Astrocyte of the hippocampus (primary cell): ENCODE measurements at regions not wholly inside any gene's neighbourhood (a gene's known extent, or its start where the extent isn't known, plus 50 kb on each side); places are given as distances from the start of the nearest gene placed in this dataset.

ENCODE experiments used
- DNase-seq: peaks from one replicate; pipeline ENCODE4 v3.0.0; 2011; ENCODE audit warnings: low read depth, low spot score

DNA sequence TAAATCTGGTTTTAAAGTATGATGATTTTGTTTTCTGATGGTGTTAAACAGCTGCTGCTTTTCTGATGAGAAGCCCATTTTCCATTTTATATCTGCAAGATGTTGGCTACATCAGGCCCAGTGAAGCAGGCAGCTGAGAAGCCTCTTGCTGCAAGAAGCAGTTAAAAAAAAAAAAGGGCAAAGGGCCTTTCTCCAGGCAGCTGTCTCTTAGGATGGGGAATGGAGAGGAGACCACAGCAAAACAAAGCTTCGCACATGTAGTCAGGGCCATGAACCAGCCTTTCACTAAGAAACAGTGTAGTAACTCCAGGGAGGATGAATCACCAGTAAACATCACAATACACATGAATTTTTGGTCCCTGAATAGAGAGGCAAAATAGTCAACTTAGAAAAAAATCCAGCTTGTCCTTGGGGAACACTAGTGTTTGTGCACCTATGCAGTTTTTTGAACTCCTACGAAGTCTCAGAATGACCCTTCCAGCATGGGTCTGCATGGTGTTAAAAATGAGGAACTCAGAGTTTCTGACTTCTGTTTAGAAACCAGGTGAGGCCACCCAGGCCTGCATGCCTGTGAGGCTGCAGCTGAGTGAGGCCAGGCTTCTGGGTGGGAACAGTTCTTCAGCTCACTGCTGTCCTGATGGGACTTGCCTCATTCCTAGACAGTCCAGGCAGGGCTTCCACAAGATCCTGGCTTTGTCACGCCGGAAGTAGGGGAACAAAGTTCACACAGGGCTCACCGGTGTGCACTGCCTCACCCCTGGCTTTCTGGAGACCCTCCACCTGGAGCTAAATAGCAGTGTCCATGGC lies 518.7 kb downstream of the MCTP2 start:
- peak; percentile 3 for DNase-seq

DNA sequence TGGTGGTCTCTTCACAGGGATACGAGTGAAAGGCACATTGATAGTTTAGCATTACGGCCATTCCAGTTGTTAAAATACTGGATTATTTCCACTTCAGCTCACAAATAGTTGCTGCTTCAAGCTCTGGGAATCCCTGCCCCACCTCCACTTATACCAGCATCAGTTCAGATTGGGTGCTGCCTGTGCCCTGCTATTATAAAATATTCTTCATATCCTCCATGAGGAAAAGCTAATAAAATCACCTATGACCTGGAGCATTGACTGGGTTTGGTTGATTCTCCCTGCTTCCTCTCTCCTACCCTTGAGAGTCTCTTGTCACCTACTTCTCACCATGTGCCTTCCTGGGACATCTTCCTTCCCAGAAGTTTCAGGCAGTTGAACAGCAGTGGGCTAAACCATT lies 529.0 kb downstream of the MCTP2 start:
- no peak for DNase-seq

DNA sequence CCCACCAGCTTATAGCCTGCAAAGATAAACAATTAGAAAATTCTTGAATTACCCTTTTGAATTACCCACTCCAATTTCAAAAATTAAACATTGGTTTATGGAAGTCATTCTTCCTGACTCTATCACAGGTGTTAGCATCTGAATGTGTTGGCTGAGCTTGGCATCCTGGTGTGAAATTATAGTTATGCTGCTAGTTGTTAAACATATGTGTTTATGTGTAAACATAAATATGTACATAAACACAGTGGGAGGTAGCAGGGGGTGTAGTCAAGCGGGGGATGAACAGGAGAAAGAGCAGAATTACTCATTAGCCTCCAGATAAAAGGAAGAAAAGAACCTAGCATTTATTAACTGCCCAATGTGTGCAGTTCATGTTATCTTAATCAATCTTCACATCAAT lies 530.2 kb downstream of the MCTP2 start:
- no peak for DNase-seq

DNA sequence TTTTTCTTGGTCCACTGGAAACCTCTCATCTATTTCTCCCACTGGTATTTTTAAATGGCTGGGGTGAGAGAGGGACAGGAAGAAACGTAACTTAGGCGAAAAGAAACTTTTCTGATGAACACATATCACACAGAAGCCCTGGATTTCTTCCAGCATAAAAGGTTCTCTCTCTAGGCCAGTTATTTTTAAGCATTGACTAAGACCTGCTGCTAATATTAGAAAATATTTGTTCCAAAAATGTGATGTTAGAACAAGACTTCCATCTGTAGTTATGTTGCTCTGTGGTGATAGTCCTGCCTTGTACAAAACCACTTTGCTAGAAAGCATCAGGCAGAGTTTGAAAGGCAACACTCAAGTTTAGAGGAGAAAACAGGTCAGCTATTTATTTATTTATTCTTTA lies 537.7 kb downstream of the MCTP2 start:
- no peak for DNase-seq

DNA sequence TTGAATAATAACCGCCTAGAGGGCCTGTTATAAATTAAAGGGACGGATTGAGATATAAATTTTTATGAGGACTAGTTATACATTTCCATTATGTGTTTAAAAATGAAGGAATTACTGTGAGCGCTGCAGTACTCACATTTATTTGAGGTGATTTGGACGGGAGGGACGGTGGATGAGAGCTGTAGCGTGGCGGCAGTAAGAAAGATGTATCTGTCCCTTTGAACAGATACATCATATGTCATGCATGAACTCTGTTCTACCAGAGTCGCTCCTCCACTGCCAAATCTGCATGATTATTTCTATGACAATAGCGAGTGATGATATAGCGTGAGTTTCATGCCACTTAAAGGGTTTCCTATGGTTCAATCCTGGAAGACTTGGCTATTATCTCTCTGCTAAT lies 538.8 kb downstream of the MCTP2 start:
- no peak for DNase-seq

DNA sequence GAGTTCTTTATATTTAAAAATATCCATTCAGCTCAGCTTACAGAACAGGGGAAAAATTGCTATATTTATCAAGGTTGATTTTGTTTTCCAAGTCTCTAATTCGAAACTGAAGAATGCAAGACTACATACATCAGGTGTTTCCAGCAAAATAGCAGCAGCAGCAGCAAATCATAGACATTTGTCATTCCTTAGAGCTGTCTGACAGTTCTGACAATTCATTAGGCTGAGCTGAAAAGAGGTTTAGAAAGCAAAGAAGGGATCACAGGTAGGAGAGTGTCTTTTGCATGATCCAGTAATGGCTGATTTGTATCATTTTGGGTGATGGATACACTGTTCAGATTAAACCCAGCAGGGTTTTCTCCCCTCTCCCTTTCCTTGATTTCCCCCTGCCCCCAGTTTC lies 545.7 kb downstream of the MCTP2 start:
- DNase-seq: no peak

DNA sequence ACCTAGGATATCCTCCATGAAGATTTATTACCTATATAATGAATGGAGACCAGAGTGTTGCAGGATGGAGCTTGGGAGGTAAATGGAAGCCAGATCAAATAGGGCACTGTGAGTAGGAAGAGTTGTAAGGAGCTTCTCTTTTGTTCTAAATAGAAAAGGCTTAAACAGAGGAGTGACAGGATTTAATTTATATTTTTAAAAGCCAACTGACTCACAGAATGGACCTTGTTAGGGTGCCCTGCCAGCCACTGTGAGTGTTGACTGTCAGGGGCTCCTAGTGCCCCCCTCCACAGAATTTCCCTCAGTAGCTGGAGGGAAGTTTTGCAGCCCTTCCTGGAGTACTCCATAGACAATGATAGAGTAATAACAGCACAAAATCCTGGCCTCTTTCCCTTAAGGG lies 547.5 kb downstream of the MCTP2 start:
- no peak for DNase-seq

DNA sequence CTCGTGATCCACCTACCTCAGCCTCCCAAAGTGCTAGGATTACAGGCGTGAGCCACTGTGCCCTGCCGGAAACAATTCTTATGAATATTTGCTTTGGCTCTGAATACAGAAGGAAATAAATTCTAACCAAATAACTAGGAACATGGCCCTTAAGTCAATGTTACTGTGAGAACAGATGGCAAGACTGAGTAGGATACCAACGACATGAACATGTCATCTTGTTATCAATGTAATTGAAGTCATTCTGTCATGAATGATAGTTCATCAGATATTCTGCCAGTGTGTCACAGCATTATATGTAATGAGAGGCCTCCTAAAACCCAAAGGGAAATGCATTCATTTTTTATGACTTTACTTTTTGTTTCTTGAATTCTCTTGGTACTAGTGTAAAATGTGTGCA lies 548.8 kb downstream of the MCTP2 start:
- DNase-seq: no peak

DNA sequence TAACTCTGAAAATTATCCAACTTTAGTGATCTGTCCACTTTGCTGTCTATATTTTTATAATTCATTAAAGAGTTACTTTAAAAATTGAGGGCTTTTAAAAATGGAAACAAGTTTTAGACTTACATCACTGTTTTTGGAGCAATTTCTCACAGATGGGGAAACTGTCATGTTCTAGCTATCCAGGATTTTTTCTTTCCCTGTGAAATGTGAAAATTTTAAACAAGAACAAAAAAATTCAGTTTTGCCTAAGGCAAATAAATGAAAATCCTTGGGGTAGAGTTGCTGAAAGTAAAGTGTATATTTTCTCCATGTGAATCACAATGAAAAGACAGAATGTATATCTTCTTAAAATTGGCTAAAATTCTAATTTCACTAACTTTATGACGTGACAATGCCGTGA lies 553.7 kb downstream of the MCTP2 start:
- DNase-seq: no peak

DNA sequence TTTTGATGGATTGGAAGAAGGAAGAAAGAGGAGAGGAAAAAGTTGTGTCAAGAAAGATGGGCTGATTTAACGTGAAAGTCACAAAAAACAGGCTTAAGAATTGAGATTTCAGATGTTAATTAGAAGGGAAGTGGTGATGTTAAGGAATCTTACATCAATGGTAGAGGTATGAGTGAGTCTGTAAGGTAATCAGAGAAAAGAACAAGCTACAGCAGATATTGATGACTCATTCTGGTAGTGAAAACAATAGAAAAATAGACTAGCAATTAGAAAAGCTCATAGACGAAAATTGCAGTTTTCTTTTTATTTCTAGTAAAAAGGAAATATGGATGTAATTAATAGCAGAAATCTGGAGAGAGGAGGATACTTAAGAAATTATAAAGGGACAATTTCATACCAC lies 559.6 kb downstream of the MCTP2 start:
- no peak for DNase-seq

DNA sequence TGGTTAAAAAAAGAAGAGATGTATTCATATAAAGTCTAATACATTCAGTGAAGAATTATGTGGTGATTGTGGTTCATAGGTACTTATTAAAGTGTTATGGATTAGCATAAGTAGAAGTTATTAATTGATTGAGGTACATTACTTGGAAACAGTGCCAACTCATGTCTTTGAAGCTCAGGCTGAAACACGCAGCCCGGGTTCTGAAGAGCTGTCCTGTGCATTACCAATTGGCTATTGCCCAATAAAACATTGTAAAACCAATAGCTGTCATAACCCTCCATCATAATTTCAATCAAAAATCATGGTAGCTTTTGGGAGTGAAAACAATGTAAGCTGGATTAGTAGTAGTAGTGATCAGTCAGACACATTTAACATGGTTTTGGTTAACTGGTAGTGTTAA lies 560.1 kb downstream of the MCTP2 start:
- no peak for DNase-seq

DNA sequence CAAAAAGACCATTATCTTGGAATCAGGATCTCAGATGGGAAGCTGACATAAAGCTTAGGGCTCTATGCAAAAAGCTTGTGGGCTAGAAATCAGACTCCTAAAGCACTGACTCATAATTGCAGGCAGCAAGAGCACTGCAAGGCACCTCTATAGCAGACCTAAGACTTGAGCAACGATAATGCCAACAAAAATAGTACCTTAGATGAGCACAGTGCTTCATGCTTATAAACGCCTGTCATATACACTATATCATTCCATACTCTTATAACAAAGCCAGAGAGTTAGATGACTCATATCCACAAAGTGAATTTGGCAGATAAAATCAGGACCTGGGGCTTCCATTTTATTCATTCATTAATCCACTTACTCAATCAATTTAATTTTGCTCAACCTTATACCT lies 560.8 kb downstream of the MCTP2 start:
- peak; percentile 15 for DNase-seq

DNA sequence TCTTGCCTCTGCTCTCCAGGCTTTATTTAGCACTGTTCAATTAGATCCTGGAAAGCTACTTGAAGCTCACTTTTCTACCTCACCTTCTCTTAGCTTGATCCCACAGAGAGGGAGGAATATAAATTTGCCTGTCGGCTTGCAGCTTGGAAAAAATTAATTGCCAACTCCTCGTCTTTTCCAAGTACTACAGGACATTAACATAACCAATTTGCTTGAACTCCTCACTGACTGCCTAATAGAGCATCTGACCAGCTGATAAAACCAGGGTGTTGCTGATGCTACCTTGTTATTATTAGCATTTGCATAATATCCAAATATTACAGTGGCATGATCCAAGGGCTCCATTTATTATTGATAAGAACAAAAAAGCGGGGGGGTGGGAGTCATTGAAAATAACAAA lies 561.8 kb downstream of the MCTP2 start:
- DNase-seq: no peak

DNA sequence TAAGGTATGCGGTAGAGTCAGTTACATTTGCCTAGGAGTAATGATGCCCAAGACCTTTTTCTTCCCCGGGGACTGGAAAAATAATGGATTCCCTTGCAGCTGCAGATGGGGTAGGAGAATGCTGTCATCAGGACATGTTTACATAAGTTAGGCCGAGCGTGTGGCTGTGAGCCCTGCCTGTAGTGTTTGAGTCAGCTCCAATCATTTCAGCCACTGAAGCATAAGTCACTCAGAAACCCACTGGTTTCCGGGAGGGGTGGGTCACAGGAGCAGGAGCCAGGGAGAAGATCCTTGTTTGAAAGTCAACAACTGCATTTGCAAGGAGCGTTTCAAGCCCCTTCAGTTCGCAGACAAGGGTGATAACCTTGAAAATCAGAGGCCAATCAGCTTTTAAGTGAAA lies 562.3 kb downstream of the MCTP2 start:
- DNase-seq: peak; percentile 23

DNA sequence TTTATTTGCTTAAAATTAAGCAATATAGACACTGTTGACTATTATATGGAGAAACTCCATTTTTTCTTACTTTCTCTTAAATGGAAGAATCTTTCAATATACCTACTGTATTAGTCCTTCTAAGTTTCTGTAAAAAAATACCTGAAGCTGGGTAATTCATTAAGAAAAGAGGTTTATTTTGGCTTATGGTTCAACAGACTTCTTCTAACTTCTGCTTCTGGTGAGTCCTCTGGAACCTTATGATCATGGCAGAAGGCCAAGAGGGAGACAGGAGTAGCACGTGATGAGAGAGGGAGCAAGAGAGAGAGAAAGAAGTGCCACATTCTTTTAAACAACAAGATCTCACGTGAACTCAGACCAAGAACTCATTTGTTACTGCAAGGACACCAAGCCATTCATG lies 573.3 kb downstream of the MCTP2 start:
- DNase-seq: no peak

DNA sequence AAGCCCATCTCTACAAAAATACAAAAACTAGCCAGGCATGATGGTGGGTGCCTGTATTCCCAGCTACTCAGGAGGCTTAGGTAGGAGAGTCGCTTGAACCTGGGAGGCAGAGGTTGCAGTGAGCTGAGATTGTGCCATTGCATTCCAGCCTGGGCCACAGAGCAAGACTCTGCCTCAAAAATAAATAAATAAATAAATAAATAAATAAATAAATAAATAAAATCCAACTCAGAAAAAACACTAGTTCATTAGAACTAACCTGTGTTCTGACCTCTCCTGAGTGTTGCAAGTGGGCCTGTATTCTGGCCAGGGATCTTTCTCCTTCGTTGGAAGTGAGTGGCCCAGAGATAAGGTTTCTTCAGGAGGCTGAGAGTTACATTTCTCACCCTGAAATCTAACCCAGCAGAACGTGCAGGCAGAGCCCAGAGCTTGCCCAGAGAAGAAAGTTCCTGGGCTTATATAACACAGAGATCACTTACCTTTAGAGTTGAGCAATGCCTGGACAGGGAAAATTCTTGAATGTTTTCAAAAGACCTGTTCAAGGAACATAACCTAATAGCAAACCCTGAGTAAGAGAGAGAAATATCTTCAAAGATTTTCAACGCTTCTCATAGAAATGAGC lies 583.9 kb downstream of the MCTP2 start:
- no peak for DNase-seq

DNA sequence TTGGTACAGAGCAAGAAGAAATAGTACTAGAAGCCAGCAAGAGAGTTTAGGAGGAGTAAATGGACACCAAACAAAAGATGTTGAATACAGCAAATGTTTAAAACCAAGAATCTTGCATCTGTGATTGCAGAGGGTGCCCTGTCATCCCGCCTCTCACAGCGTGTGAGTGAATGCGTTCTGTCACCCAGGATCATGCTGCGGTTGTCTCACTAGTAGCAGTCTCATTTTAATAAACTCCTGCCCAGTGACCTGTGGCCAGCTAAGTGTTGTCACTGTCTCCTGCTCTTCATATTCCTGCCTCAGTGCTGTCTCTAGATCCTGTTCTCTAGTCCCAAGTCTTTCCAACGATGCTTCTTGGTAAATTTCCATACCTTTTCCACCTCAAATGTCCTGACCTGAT lies 584.6 kb downstream of the MCTP2 start:
- DNase-seq: no peak

DNA sequence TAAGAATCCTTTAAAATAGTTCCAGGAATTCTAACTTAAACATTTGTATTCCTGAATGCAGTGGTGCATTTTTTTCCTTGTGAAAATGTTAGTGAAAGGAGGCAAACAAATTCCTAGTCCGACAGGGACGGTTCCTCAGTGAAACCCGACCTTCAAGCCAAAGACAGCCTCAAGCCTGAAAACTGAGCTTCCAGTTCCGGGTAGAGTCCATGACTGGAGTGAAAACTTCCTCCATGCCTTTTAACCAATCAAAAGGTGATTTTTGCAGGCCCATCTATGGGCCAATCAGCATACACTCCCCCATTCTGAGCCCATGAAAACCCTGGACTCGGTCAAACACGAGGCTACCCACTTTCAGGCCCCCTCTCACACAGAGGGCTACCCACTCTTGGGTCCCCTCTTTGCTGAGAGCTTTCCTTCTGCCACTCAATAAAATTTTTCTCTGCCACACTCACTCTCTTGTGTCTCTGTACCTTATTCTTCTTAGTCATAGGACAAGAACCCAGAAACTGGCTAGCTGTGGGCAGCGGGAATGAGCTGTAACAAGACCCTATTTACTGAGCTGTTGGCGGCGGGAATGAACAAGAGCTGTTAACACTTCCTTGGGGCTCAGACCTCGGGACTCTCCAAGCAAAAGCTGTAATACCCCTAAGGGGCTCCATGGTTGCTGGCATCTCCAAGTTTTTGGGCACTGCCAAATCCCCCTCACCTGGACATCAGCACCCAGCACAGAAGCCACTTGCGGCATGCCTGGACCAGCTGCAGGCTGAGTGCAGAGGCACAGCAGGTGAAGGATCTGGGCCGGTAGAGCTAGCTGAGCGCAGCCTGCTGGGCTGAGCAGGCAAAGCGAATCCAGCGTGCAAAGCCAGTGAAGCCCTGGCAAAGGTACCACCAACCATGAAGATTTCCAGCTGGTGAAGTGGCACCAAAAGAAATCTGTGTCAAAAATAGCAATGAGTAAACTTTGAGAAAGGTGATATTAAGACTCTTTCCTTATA lies 598.8 kb downstream of the MCTP2 start:
- DNase-seq: no peak

DNA sequence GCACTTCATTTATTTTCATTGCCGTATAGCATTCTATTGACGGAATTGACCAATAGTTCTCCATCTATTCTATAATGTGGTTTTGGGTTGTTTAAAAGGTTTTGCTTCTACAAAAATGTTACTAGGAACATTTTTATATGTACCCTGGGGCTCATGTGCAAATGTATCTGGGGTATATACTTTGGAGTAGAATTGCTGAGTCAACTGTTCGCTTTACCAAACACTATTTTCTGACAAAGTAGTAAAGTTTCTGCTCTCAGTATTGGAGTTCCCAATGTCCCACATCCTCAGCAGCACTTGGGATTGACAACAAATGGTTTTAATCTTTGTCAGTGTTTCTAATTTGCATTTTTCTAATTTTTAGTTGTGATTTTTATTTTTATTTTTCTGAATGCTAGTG lies 602.6 kb downstream of the MCTP2 start:
- DNase-seq: no peak

DNA sequence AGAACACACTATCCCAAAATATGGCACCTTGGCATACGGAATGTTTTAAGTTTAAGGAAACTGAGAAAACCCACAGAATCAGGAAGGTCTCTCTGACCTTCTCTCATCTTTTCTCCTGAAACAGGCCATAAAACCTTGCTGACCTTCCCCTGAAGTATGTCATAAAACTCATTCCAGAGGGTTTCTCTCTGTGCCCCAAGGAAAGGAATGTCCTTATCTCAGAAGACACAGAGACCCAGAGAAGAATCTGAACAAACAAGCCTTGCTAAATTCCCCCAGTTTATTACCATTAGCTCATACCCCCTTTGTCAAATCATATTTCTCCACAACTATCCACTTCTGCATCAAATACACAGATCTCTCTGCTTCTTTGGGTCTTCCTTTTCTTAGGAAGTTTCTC lies 603.1 kb downstream of the MCTP2 start:
- no peak for DNase-seq

DNA sequence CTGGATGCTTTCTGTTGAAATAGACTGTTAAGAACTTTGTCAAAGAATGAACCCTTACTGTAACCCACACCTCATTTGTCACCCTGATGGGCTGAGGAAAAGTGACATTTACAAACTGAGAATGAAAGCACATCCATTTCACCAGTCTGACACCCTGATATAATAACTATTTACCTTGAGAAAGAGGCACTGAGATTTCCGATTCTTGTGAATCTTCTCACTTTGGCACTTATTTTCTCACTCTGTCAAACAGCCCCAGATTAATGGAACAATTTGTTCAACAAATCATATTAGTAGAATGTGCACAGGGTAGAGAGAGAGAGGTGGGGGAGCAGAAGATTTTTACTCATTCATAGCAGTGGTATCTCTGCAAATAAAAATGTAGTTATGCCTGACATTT lies 606.9 kb downstream of the MCTP2 start:
- DNase-seq: no peak
